ENCODE measurements at regions not wholly inside any gene's neighbourhood (a gene's known extent, or its start where the extent isn't known, plus 50 kb on each side); places are given as distances from the start of the nearest gene placed in this dataset.

DNA sequence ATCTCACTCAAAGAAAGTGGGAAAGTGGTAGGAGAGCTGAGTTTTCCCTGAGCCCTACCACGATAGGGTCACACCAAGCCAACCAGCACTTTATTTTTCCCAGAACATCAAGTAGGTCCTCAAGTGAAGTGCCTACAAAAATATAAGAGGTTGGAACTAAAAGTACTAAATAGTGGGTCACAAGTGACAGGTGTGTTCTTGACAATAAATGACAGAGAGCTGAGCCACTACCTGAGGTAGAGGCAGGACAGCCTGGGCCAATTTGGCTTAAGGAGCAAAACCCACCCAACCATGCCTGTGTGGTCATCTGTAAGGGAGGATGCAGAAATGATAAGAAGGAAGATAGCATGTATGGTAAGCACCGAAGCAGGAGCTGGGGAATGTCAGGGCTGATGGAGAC is 154.8 kb upstream of the SSTR4 start:
- TF ChIP-seq POLR2A (IDR thresholded peaks at IDR 0.05) (no peak), POLR2AphosphoS5 (IDR thresholded peaks at IDR 0.05) (no peak)
- TF ChIP-seq, protein P1, sequence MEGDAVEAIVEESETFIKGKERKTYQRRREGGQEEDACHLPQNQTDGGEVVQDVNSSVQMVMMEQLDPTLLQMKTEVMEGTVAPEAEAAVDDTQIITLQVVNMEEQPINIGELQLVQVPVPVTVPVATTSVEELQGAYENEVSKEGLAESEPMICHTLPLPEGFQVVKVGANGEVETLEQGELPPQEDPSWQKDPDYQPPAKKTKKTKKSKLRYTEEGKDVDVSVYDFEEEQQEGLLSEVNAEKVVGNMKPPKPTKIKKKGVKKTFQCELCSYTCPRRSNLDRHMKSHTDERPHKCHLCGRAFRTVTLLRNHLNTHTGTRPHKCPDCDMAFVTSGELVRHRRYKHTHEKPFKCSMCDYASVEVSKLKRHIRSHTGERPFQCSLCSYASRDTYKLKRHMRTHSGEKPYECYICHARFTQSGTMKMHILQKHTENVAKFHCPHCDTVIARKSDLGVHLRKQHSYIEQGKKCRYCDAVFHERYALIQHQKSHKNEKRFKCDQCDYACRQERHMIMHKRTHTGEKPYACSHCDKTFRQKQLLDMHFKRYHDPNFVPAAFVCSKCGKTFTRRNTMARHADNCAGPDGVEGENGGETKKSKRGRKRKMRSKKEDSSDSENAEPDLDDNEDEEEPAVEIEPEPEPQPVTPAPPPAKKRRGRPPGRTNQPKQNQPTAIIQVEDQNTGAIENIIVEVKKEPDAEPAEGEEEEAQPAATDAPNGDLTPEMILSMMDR (IDR thresholded peaks at IDR 0.05 in 8 of 11, conservative IDR thresholded peaks at IDR 0.05 in 3 of 11), result no peak
